Mucosa of rectum (tissue), 2 donors: ENCODE measurements at regions not wholly inside any gene's neighbourhood (a gene's known extent, or its start where the extent isn't known, plus 50 kb on each side); places are given as distances from the start of the nearest gene placed in this dataset.
"Not testable (repeated sequence)": the region's sequence is repeated elsewhere in the genome, so short reads cannot be mapped to it uniquely, and the experiment has no call there.

Experiments used
- H3K27ac ChIP-seq, 2 donors: one replicate each; pipeline ENCODE4 v1.7.0; 2013; ENCODE audit warnings: inconsistent platforms in 2 of 2, low read depth in 2 of 2, low read length in 2 of 2
- H3K27me3 ChIP-seq, 2 donors: one replicate each; pipeline ENCODE4 v1.7.0; 2013; ENCODE audit warnings: low read length in 2 of 2; ENCODE audit not compliant: control insufficient read depth in 2 of 2, insufficient read depth in 2 of 2
- H3K36me3 ChIP-seq, 2 donors: one replicate each; pipeline ENCODE4 v1.7.0; 2013; ENCODE audit warnings: low read length in 2 of 2; ENCODE audit not compliant: control insufficient read depth in 2 of 2, insufficient read depth in 2 of 2
- H3K4me1 ChIP-seq, 2 donors: one replicate each; pipeline ENCODE4 v1.7.0; 2013; ENCODE audit warnings: low read length in 2 of 2, mild to moderate bottlenecking in 1 of 2; ENCODE audit not compliant: control insufficient read depth in 2 of 2, insufficient read depth in 2 of 2
- H3K4me3 ChIP-seq, 2 donors: one replicate each; pipeline ENCODE4 v1.7.0; 2013; ENCODE audit warnings: low read length in 2 of 2
- H3K9ac ChIP-seq, 2 donors: one replicate each; pipeline ENCODE4 v1.7.0; 2013; ENCODE audit warnings: low read length in 2 of 2, low read depth in 1 of 2, mild to moderate bottlenecking in 1 of 2
- H3K9me3 ChIP-seq, 2 donors: one replicate each; pipeline ENCODE4 v1.7.0; 2013; ENCODE audit warnings: low read length in 2 of 2; ENCODE audit not compliant: control insufficient read depth in 2 of 2
- donor health status: healthy.
- donor health status: Normal muscosa, but diverticular disease.

DNA sequence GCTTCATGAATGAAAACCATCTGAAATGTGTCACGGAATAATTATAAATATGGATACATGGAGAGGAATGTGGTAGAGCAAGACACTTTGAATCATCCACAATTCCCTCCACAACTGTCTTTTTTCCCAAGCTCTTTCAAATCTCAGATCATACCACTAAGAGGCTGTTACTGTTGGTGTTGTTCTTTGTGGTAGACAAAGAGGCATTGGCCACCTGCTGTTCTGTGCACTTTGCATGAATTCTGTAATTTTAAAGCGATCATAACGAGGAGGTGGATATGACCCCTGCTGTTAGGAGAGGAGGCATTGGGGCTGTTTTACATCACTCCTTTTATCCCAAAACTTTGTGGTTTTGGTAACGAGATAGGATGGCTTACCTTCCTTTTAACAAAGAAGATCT lies 141.2 kb upstream of the KLF6 start:
- H3K4me1 ChIP-seq: peaks cover 7 to 10% of the 10 kb centered on the region in 2 donors
- H3K4me3 ChIP-seq: no peak overlapping the region
- no peak overlapping the region for H3K9ac ChIP-seq
- no peaks in the 10 kb centered on the region for H3K27me3 ChIP-seq
- H3K36me3 ChIP-seq: no peaks in the 10 kb centered on the region
- no peak overlapping the region for H3K27ac ChIP-seq
- H3K9me3 ChIP-seq: no peaks in the 10 kb centered on the region

DNA sequence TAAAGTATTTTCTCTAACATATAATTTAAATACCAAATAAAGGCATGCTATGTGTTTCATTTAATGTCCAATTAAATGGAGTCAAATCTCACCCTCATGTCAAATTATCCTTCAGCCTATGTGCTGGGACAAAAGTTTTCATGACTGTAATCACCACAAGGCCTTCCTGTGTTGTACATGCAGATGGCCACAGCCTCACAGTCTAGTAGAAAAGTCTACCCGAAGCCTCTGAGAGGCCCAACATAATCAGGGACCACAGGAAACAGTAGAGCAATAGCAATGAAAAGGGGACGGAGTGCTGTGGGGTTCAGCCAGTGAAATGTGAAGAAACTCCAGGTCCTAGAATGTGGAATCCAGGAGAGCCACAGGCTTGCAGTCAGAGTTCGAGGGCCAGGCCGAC lies 140.2 kb upstream of the KLF6 start:
- no peak overlapping the region for H3K9ac ChIP-seq
- H3K4me3 ChIP-seq: no peak overlapping the region
- H3K36me3 ChIP-seq: no peaks in the 10 kb centered on the region
- no peaks in the 10 kb centered on the region for H3K27me3 ChIP-seq
- no peaks in the 10 kb centered on the region for H3K9me3 ChIP-seq
- no peak overlapping the region for H3K27ac ChIP-seq
- H3K4me1 ChIP-seq: peaks cover 7 to 10% of the 10 kb centered on the region in 2 donors

DNA sequence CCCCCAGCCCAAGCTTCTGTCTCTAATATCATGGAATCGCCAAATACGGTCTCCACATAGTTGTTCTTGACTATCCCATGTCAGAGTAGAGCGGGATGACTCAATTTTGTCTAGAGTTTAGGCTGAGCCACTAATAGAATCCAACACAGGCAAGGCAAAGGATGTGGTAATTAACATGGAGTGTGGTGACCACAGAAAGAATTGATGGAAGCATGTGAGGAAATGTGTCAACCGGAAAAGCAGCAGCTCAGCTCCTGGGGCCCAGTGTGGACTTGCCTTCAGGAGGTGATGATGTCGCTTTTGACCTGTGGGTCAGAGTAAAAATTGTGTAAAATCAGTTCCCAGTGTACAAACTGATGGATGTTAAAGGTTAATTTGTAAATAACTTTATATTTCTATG lies 139.3 kb upstream of the KLF6 start:
- no peak overlapping the region for H3K4me3 ChIP-seq
- no peaks in the 10 kb centered on the region for H3K9me3 ChIP-seq
- no peaks in the 10 kb centered on the region for H3K27me3 ChIP-seq
- H3K27ac ChIP-seq: no peak overlapping the region
- H3K36me3 ChIP-seq: no peaks in the 10 kb centered on the region
- H3K9ac ChIP-seq: no peak overlapping the region
- peaks cover 0 to 3% of the 10 kb centered on the region in 2 donors for H3K4me1 ChIP-seq

DNA sequence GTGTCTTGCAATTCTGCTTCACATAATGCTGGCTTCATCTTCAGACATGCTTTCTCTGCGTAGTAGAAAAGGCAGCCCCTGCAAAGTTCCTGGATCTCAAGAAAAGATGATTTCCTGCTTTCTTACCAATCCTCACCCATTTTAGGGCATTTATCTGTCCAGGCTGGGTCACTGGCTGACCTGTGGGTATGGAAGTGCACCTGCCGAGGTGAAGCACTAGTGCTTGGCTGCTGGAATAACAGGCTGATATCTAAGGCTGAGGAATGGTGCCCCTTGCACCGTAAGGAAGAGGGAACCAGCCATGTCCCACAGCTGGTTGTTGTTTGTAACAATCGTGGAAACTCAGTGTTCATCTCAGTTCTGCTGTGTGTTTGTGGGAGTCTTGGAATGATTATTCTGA lies 138.0 kb upstream of the KLF6 start:
- no peak overlapping the region for H3K27ac ChIP-seq
- no peak overlapping the region for H3K4me3 ChIP-seq
- peaks cover 0 to under 1% of the 10 kb centered on the region in 2 donors for H3K4me1 ChIP-seq
- H3K9me3 ChIP-seq: no peaks in the 10 kb centered on the region
- H3K27me3 ChIP-seq: no peaks in the 10 kb centered on the region
- H3K36me3 ChIP-seq: no peaks in the 10 kb centered on the region
- H3K9ac ChIP-seq: no peak overlapping the region

DNA sequence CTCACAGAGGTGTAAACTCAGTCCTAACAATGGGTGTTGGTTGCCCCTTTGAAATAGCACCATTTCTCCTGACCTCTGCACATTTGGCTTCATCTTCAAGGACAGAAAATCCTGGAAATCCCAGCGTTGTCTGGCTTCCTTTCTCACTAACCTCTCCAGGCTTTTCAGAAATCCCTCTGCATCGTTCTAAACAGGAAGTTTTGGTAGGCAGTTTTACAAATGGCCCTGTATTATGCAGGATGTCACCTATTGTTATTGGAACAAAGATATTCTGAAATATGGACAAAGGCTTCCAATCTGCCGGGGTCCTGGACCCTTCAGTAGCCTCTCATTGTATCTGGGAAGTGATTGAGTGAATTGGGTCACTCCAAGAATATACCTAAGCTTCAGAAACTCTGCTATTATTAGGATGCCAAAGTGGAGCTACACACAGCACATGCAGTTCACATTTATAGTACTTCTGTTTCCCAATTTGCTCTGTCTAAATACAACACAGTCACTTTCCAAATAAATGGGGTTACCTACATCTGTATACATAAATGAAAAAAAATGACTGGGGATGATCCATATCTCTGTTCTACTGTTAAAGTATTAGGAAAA lies 134.8 kb upstream of the KLF6 start:
- Histone ChIP-seq H3K9ac (no peak overlapping the region), H3K9me3 (no peaks in the 10 kb centered on the region), H3K4me1 (no peaks in the 10 kb centered on the region), H3K4me3 (no peak overlapping the region), H3K27ac (no peak overlapping the region), H3K36me3 (no peaks in the 10 kb centered on the region), H3K27me3 (no peaks in the 10 kb centered on the region)

DNA sequence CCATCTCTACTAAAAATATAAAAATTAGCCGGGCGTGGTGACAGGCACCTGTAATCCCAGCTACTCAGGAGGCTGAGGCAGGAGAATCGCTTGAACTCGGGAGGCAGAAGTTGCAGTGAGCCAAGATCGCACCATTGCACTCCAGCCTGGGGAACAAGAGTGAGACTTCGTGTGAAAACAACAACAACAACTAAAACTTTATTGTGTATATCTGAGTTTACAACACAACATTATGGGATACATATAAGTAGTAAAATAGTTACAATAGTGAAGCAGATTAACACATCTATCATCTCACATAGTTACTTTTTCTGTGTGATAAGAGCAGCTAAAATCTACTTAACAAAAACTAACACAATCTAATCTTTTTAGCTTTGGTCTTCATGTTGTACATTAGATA lies 132.4 kb upstream of the KLF6 start:
- not testable (repeated sequence) for H3K9ac ChIP-seq, H3K27ac ChIP-seq, H3K9me3 ChIP-seq, H3K27me3 ChIP-seq, H3K36me3 ChIP-seq, H3K4me1 ChIP-seq, H3K4me3 ChIP-seq

DNA sequence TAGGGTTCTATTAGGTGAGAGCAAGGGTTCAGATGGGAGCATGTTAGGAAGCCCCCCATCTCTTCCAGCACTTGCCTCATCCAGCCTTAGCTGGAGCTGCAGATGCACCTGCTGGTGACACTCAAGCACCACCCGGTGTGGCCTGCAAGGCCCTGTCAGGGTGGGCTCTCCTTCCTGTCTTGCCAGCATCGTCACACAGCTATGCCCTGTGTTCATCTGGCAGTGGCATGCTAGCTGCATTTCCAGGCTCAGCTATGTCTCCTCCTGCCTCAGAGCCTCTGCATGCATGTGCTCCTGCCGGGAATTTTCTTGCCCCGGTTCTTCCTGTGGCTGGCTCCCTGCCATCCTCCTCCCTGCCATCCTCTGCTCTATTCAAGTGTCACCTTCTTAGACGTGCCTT lies 129.7 kb upstream of the KLF6 start:
- Histone ChIP-seq H3K4me3 (no peak overlapping the region), H3K36me3 (no peaks in the 10 kb centered on the region), H3K9me3 (no peaks in the 10 kb centered on the region), H3K9ac (no peak overlapping the region), H3K4me1 (no peaks in the 10 kb centered on the region), H3K27ac (no peak overlapping the region), H3K27me3 (no peaks in the 10 kb centered on the region)

DNA sequence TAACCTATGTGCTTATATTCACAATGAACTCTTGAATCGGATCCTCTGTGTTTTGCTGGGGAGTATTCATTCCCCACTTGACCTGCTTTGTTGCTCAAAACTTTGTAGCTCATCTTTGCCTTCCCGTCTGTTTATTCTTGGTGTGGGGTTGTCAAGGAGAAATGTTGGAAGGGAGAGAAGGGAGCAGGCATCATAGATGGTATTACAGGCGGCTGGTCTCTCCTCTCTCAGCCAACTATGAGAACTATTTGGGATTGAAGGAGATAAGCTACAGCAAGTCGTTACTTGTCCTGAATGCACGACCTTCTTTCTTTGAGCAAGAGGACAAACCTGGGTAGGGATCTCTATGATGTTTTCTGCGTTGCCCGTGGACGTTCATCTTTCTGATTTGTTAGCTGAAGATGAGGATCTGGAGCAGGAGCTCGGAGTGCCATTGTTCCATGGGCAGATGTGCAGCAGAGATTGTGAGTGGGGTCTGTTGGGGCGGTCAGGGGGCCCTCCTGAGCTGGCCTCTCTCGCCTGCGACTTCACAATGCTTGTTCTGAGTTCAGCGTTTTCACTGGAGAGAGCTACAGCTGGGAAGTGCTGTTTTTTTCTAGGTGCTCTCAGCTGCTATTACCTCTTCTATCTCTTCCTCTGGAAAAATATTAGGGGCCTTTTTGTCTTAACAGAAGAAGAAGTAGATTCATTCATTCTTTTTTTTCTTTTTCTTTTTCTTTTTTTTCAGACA lies 126.9 kb upstream of the KLF6 start:
- no peak overlapping the region for H3K27ac ChIP-seq

DNA sequence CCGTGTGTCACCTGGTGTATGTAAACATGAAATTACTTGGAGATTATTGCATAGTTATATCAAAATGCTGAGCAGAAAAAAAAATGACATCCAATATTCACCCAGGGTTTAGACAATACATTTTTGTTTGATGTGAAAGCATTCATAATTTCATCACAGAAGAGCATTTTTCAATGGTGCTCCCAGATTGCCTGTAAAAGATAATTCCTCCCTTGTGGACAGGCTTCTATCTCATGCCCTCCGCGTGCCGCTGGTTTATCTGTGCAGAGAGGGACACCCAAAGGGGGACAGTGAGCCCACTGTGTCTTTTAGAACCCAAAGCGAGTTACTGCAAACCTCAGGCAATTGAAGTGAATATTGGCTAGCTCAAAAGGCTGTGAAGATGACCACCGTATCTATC lies 126.2 kb upstream of the KLF6 start:
- H3K4me1 ChIP-seq: no peaks in the 10 kb centered on the region
- no peaks in the 10 kb centered on the region for H3K9me3 ChIP-seq
- H3K4me3 ChIP-seq: no peak overlapping the region
- no peaks in the 10 kb centered on the region for H3K36me3 ChIP-seq
- H3K27me3 ChIP-seq: no peaks in the 10 kb centered on the region
- no peak overlapping the region for H3K9ac ChIP-seq
- no peak overlapping the region for H3K27ac ChIP-seq

More for the DNA sequence above, 126.9 kb upstream of the KLF6 start:
- H3K4me3 ChIP-seq: no peak overlapping the region
- H3K27me3 ChIP-seq: no peaks in the 10 kb centered on the region
- no peaks in the 10 kb centered on the region for H3K36me3 ChIP-seq
- no peaks in the 10 kb centered on the region for H3K9me3 ChIP-seq
- no peak overlapping the region for H3K9ac ChIP-seq
- no peaks in the 10 kb centered on the region for H3K4me1 ChIP-seq

DNA sequence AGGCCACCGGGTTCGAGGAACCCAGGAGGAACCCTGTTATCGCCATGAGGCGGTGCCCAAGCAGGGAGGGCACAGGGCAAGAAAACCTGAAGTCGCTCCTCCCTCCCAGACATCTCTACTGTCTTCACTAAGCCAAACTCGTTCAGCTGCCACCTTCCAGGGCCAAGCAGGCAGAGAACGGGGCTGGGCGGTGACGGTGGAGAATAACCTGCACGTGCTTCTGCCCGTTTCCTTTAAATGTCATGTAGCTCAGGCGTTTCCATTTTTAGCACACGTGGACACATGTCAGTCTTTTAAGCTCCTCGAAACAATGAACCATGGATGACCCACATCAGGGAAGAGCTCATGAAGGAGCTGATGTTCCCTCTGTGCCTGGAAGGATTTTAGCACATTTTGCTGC lies 124.3 kb upstream of the KLF6 start:
- Histone ChIP-seq H3K4me1 (no peaks in the 10 kb centered on the region), H3K27me3 (no peaks in the 10 kb centered on the region), H3K9me3 (no peaks in the 10 kb centered on the region), H3K36me3 (no peaks in the 10 kb centered on the region), H3K27ac (no peak overlapping the region), H3K4me3 (no peak overlapping the region), H3K9ac (no peak overlapping the region)
